ENCODE measurements at regions not wholly inside any gene's neighbourhood (a gene's known extent, or its start where the extent isn't known, plus 50 kb on each side); places are given as distances from the start of the nearest gene placed in this dataset.

DNA sequence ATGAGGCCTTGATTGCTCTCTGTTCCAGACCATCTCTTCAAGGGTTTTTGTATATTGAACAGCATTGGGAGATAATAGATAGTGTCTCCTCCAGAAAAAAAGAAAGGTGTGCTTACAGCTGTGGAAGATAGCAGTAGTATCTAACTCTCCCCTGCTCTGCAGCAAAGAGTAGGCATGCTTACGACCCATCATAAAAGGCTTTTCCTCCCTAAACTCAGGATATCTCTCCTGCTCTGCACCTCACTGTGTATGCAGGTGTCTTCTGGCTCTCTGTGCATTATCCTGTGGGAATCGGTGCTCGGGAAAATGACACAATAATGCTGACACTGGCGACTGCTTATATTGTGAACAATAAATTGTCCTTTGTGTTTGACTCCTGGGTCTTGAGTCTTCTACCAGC, 216.0 kb downstream of the RAB28 start:
- WGBS, 2 experiments (ENCODE audit: extremely low coverage in 1 of 2, insufficient coverage in 1 of 2, insufficient read length in 1 of 2, insufficient replicate concordance in 2 of 2, low coverage in 1 of 2, low lambda C conversion rate in 2 of 2, missing lambda C conversion rate in 1 of 2) = 66% methylated on average over 4 of the region's 4 CpGs; no CpG with 5 or more reads in 1 of the 2 experiments
- H2AK5ac ChIP-seq (ENCODE audit: low read depth, low read length) = no peak overlapping the region
- H3K36me3 ChIP-seq (ENCODE audit: control insufficient read depth in 2 of 4, insufficient read depth in 4 of 4, low read length in 3 of 4) = no peaks in the 10 kb centered on the region
- H4K5ac ChIP-seq (ENCODE audit: insufficient read length, low read depth, low read length) = no peak overlapping the region
- no peaks in the 10 kb centered on the region for H3K79me1 ChIP-seq (ENCODE audit: low read depth, low read length)
- H3K9me3 ChIP-seq (ENCODE audit: insufficient read depth in 2 of 2, low read depth in 1 of 2, low read length in 1 of 2) = no peaks in the 10 kb centered on the region
- H3K9ac ChIP-seq (replicated peaks in 1 of 4; ENCODE audit: extremely low read depth in 1 of 4, low read depth in 3 of 4, low read length in 3 of 4) = no peak overlapping the region
- no peak overlapping the region for H3K27ac ChIP-seq (ENCODE audit: low read depth, low read length)
- H2BK20ac ChIP-seq (ENCODE audit: low read length) = no peak overlapping the region
- no peak overlapping the region for H3K14ac ChIP-seq (ENCODE audit: insufficient read length)
- H3K4me1 ChIP-seq (replicated peaks in 1 of 4; ENCODE audit: control insufficient read depth in 3 of 4, insufficient read depth in 4 of 4, low read length in 3 of 4) = peaks cover 0 to 15% (median 3%) of the 10 kb centered on the region in 4 experiments; a peak in 4 of 7 replicates
- H3K18ac ChIP-seq (ENCODE audit: extremely low read depth, low read length) = no peak overlapping the region
- H3K4me3 ChIP-seq (ENCODE audit: extremely low read depth in 1 of 4, insufficient read depth in 2 of 4, low read depth in 3 of 4, low read length in 4 of 4) = no peak overlapping the region
- no peak overlapping the region for H3K23ac ChIP-seq (ENCODE audit: insufficient read length)
- H3K23me2 ChIP-seq (ENCODE audit: low read depth, low read length) = no peaks in the 10 kb centered on the region
- CTCF ChIA-PET (ENCODE audit: partially characterized antibody) = no interaction called here
- FAIRE-seq = no peak
- no peak overlapping the region for H3K56ac ChIP-seq (replicated peaks; ENCODE audit: insufficient read length, low read depth, low read length)
- H3K27me3 ChIP-seq (replicated peaks in 1 of 4; ENCODE audit: control insufficient read depth in 3 of 4, extremely low read depth in 1 of 4, insufficient read depth in 3 of 4, low read length in 3 of 4) = peaks cover 0 to 1% (median 0%) of the 10 kb centered on the region in 4 experiments; a peak in 1 of 7 replicates
- H3K4ac ChIP-seq (replicated peaks; ENCODE audit: insufficient read length, low read depth, low read length) = no peak overlapping the region
- no peak overlapping the region for H2BK12ac ChIP-seq (ENCODE audit: low read depth, low read length)
- POLR2A ChIA-PET (ENCODE audit: partially characterized antibody) = no interaction called here
- H2BK5ac ChIP-seq (ENCODE audit: low read depth, low read length) = peak overlapping the region; percentile 46; the same call in 1 of the 2 replicates
- peak overlapping the region; percentile 45 for H4K91ac ChIP-seq (replicated peaks; ENCODE audit: insufficient read length, low read length)
- H2AFZ ChIP-seq (ENCODE audit: low read length) = no peak overlapping the region
- H2BK15ac ChIP-seq (ENCODE audit: low read length) = no peak overlapping the region
- H3K4me2 ChIP-seq (ENCODE audit: insufficient read depth in 1 of 2, low read depth in 2 of 2, low read length in 2 of 2) = no peak overlapping the region
- H2BK120ac ChIP-seq (replicated peaks; ENCODE audit: low read depth, low read length) = no peak overlapping the region
- H4K20me1 ChIP-seq (replicated peaks in 1 of 2; ENCODE audit: control insufficient read depth in 1 of 2, insufficient read depth in 2 of 2, low read length in 2 of 2) = no peaks in the 10 kb centered on the region
- H4K8ac ChIP-seq (ENCODE audit: extremely low read depth, insufficient read depth, low read length) = no peak overlapping the region
- no peak for DNase-seq (ENCODE audit: low read depth in 1 of 2, low spot score in 2 of 2)
- no peaks in the 10 kb centered on the region for H3K79me2 ChIP-seq (ENCODE audit: control insufficient read depth in 1 of 2, insufficient read depth in 2 of 2, low read length in 2 of 2)
- no peak for TF ChIP-seq SUZ12 (IDR thresholded peaks at IDR 0.05; ENCODE audit: low read length)
- no peak for TF ChIP-seq GTF2F1 (IDR thresholded peaks at IDR 0.05; ENCODE audit: borderline replicate concordance, low read depth, low read length)
- no peak for TF ChIP-seq PHF8 (conservative IDR thresholded peaks at IDR 0.05; ENCODE audit: low read depth, low read length)
- TF ChIP-seq TCF12 (IDR thresholded peaks at IDR 0.05; ENCODE audit: low read depth, low read length) = no peak
- no peak for TF ChIP-seq RFX5 (IDR thresholded peaks at IDR 0.05; ENCODE audit: borderline replicate concordance, low read depth, low read length)
- no peak for TF ChIP-seq SAP30 (IDR thresholded peaks at IDR 0.05; ENCODE audit: insufficient read depth, insufficient replicate concordance, low read length)
- no peak for TF ChIP-seq SIN3A (conservative IDR thresholded peaks at IDR 0.05 in 1 of 2, IDR thresholded peaks at IDR 0.05 in 1 of 2; ENCODE audit: low read depth in 1 of 2, low read length in 2 of 2)
- TF ChIP-seq GABPA (IDR thresholded peaks at IDR 0.05; ENCODE audit: borderline replicate concordance, insufficient read depth, low read length) = no peak
- TF ChIP-seq KDM1A (IDR thresholded peaks at IDR 0.05; ENCODE audit: borderline replicate concordance, low read length) = no peak
- no peak for TF ChIP-seq RXRA (IDR thresholded peaks at IDR 0.05; ENCODE audit: insufficient read depth, low read depth, low read length)
- TF ChIP-seq SP2 (IDR thresholded peaks at IDR 0.05; ENCODE audit: low read length) = no peak
- TF ChIP-seq ASH2L (IDR thresholded peaks at IDR 0.05; ENCODE audit: low read length) = no peak
- TF ChIP-seq, protein P1, sequence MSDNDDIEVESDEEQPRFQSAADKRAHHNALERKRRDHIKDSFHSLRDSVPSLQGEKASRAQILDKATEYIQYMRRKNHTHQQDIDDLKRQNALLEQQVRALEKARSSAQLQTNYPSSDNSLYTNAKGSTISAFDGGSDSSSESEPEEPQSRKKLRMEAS (IDR thresholded peaks at IDR 0.05) = no peak
- TF ChIP-seq TAF1 (IDR thresholded peaks at IDR 0.05; ENCODE audit: low read depth, low read length) = no peak
- TF ChIP-seq BACH1 (IDR thresholded peaks at IDR 0.05; ENCODE audit: low read length) = no peak
